Activated CD8-positive, alpha-beta memory T cell treated with anti-CD3 and anti-CD28 coated beads for 48 hours (primary cell): ENCODE measurements at regions not wholly inside any gene's neighbourhood (a gene's known extent, or its start where the extent isn't known, plus 50 kb on each side); places are given as distances from the start of the nearest gene placed in this dataset.
"Not testable (repeated sequence)": the region's sequence is repeated elsewhere in the genome, so short reads cannot be mapped to it uniquely, and the experiment has no call there.

Experiments used
- DNase-seq, 3 experiments: peaks; one replicate each; pipeline ENCODE4 v3.0.0-alpha.2; 2020; ENCODE audit warnings: low read depth in 2 of 3, low spot score in 2 of 3

GRCh38 chr9:87195306-87195705 is 248.0 kb upstream of the GAS1 start:
- DNase-seq: no peak

DNA sequence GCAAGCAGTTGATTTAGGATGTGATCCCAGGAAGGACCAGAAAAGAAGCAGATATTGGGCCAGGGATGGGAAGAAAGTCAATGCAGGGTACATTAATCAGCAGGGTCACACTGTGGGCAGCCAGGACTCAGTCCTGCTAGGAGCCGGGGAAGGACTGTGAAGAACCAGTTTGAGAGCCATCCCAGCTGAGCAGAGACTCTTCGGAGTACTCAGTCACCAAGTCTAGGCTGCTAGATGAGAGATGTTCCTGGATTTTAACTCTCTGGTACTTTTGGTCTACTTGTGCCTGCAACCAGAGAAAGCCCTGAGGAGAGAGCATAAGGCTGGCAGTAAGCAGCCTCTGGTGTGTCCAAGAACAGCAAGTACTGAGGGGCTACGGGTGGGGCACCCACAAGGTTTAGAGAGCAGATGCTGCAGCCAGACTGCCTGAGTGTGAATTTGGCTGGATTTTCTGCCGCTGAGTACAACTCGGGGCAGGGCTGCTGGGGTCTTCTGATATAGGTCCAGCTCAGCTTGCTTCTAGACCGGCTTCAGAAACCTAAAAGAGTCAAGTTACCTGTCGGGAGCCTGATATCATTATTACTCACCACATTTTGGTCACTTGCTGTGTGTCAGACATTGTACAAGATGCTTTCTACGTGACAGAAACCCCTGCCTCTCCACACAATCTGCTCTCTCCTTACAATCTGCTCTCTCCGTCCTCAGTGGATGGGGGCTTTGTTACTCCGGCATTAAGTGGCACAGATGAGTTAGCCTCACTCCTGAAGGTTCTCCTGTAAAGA is 250.2 kb upstream of the GAS1 start:
- no peak for DNase-seq

DNA sequence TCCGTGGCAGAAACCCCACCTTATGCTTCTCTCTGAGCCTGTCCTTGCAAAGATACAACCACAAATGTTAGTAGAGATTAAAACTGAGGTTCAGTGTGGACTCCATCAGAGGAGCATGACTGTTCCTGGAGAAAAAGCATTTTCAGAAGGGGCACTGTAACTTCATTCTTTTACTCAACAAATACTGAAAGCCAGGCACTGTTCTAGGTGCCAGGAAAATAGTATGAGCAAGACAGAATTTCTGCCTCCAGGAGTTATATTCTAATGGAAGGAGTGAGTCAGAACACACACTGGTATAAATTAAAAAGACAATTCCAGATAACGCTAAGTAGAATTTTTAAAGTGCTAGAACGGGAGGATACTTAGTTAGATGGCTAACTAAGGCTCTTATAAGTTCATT is 251.4 kb upstream of the GAS1 start:
- DNase-seq: no peak

DNA sequence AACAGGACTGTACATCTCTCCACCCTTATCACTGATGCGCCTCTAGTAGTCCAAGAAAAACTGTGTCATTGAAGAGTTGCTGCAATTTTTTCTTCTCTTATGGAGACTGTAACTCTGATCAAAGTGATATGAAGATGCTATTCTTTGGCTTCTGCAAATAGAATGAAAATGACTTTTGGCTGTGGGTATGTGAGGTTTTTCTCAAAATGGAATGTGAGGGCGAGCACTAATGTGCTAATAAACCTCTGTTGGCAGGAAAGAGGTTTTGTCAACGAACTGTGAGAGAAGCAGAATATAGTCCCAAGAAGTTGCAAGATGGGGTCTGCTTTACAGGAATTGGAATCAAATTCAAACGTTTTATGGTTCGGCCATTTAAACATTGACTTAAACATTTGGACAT is 252.0 kb upstream of the GAS1 start:
- no peak for DNase-seq

- no peak for DNase-seq
Measured at GRCh38 chr9:87199782-87200181, 252.5 kb upstream of the GAS1 start.

DNA sequence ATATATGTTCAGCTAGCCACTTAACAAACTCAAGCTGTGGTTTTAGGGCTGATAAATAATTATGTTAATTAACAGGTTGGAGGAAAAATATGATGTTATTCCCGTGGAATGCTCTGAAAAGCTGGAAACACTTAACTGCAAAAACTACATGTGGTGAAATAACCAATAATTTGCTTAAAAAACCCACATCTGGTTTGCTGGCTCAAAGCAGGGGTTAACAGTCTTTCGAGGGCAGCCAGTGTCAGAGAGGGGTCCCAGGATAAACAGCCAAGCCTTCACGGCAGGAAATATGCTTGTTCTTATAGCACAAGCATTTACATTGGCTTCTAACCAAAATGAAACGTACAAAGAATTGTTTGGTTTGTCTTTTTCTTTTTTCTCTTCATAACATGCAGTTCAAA is 254.0 kb upstream of the GAS1 start:
- DNase-seq: no peak

GRCh38 chr9:87206064-87206661 is 258.9 kb upstream of the GAS1 start:
- DNase-seq: no peak

DNA sequence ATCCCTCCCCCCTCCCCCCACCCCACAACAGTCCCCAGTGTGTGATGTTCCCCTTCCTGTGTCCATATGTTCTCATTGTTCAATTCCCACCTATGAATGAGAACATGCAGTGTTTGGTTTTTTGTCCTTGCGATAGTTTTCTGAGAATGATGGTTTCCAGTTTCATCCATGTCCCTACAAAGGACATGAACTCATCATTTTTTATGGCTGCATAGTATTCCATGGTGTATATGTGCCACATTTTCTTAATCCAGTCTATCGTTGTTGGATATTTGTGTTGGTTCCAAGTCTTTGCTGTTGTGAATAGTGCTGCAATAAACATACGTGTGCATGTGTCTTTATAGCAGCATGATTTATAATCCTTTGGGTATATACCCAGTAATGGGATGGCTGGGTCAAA is 263.4 kb upstream of the GAS1 start:
- not testable (repeated sequence) for DNase-seq

DNA sequence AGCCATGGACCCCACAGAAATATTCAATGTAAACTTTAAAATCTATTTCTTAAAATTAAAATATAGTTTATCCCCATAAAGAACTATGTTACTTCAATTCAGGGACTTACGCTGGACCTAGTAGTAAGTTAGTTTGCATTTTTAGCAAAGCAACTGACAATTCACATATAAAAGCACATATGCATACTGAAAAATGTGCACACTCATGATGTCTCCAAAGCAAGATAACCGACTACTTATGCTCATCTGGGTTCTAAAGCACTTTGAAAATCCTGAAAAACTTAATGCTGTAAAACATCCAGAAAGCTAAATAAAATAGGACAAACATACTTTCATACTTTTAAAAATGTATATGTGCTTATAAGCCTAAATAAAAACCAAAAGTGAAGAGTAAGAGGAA is 264.4 kb upstream of the GAS1 start:
- DNase-seq: no peak

DNA sequence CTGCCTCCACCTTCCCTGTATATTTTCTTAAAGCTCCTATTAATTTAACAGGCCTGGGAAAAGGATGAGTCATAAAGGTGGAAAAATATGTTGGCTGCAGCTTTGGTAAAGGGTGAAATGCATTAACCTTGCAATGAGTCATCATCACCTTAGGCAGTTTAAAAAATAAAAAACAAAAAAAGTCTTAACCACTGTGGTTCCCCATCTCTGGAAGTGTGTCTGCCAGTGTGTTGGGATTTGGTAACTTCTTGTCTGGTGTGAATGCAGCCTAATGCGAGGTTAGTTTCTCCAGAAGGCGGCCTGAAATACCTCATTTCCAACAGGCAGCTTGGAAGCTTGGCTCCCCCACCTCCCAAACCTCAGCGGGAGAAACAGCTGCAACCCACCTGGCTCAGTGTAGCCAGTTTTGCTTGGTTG is 265.3 kb upstream of the GAS1 start:
- DNase-seq: no peak

DNA sequence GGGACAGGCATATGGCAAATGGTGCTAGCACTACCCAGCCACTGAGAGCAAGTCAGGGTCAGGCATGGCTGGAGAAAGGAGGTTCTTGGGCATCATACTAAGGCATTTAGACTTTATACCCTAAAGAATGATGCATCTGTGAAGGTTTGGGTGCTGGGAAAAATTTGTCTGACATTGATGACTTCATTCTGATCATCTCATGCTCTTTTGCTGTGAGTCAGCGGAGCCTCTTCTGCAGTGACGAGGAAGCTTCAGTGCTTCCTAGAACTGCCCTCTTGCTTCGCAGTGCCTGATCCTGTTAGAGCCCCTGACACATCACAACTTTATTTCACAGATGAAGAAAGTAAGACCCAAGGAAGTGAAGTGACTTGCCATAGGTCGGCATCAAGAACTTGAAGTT is 266.6 kb upstream of the GAS1 start:
- no peak for DNase-seq

- DNase-seq: no peak
Measured at GRCh38 chr9:87214991-87215390, 267.7 kb upstream of the GAS1 start.

DNA sequence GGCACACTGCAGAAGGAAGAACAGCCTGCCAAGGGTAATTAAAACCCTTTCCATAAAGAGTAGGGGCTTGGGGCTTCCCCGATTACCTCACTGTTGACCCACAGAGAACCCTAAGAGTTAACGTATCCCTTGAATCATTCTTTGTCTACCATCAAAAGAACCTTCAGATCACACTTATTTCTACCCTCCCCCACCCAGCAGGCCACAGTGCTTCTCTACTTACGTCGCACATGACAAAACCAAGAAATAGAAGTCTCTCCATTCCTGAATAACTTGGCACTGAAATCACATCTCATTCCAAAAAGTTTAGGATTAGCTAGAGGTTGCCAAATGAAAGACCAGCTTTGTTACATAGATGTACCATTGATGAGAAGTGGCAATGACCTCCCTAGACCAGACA is 268.7 kb upstream of the GAS1 start:
- DNase-seq: no peak

- no peak for DNase-seq
Measured at GRCh38 chr9:87216897-87217455, 269.7 kb upstream of the GAS1 start.

GRCh38 chr9:87223392-87224246 is 274.0 kb upstream of the DAPK1 start:
- DNase-seq: no peak

- DNase-seq: no peak
Measured at GRCh38 chr9:87226896-87227295, 270.8 kb upstream of the DAPK1 start.

GRCh38 chr9:87227456-87227855 is 270.2 kb upstream of the DAPK1 start:
- no peak for DNase-seq

DNA sequence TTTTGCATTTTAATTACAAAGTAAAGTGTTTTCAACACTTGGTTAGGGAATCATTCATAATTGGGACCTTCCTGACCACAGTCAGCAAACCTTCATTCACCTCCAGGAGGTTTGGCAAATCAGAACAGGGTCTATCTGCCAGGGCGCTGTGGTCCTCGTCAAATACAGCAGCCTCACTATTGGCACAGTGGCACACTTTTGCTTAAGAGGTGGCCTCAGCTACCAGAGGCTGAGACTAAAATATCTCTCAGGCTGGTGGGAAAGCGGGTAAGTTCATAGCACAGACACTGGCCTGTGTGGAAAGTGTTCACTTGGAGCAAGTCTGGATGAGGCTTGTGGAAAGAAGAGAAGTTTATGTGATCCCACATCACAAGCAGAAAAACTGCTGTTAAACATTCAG is 268.6 kb upstream of the DAPK1 start:
- no peak for DNase-seq

GRCh38 chr9:87233431-87233830 is 264.2 kb upstream of the DAPK1 start:
- no peak for DNase-seq

- no peak for DNase-seq
Measured at GRCh38 chr9:87233899-87234455, 263.7 kb upstream of the DAPK1 start.

DNA sequence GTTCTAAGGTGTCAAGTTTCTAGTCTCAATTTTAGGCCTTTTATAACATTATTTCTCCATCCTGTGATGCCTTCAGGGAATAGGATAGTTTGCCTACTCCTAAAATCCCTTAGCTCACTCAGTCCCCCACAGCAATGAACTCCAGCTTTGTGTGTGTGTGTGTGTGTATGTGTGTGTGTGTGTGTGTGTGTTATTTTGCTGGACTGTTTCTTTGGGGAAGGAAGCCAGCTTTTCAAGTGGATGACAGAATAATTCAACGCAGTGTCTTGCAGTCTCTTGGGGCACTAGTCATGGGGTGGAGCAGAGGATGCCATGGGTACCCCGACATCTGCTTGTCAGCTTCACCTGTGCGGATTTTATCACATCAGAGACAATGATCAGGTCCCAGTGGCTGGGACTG is 262.8 kb upstream of the DAPK1 start:
- no peak for DNase-seq
